ENCODE measurements at regions not wholly inside any gene's neighbourhood (a gene's known extent, or its start where the extent isn't known, plus 50 kb on each side); places are given as distances from the start of the nearest gene placed in this dataset.

GRCh38 chr14:99347561-99347960, 75.6 kb upstream of the BCL11B start:
- no peak for DNase-seq (ENCODE audit: low read depth)

- no peak for DNase-seq (ENCODE audit: low read depth)
These were observed 74.6 kb upstream of the BCL11B start for GRCh38 chr14:99346470-99347080.

- no peak for DNase-seq (ENCODE audit: low read depth)
These were observed 73.5 kb upstream of the BCL11B start for GRCh38 chr14:99345472-99345871.

- DNase-seq (ENCODE audit: low read depth) = no peak
These were observed 72.2 kb upstream of the BCL11B start for GRCh38 chr14:99344051-99344758.

GRCh38 chr14:99342906-99343305, 70.9 kb upstream of the BCL11B start:
- DNase-seq (ENCODE audit: low read depth) = no peak

GRCh38 chr14:99342204-99342603, 70.2 kb upstream of the BCL11B start:
- DNase-seq (ENCODE audit: low read depth) = no peak

- no peak for DNase-seq (ENCODE audit: low read depth)
These were observed 67.6 kb upstream of the BCL11B start for GRCh38 chr14:99339551-99339950.

GRCh38 chr14:99338313-99338712, 66.3 kb upstream of the BCL11B start:
- no peak for DNase-seq (ENCODE audit: low read depth)

GRCh38 chr14:99333841-99334635, 62.0 kb upstream of the BCL11B start:
- no peak for DNase-seq (ENCODE audit: low read depth)

- no peak for DNase-seq (ENCODE audit: low read depth)
These were observed 61.2 kb upstream of the BCL11B start for GRCh38 chr14:99333214-99333613.

- DNase-seq (ENCODE audit: low read depth) = no peak
These were observed 59.8 kb upstream of the BCL11B start for GRCh38 chr14:99331811-99332210.

GRCh38 chr14:99330316-99331240, 58.6 kb upstream of the BCL11B start:
- no peak for DNase-seq (ENCODE audit: low read depth)

GRCh38 chr14:99329711-99330315, 57.8 kb upstream of the BCL11B start:
- no peak for DNase-seq (ENCODE audit: low read depth)

GRCh38 chr14:99327458-99328250, 55.7 kb upstream of the BCL11B start:
- no peak for DNase-seq (ENCODE audit: low read depth)

GRCh38 chr14:99327050-99327449, 55.1 kb upstream of the BCL11B start:
- no peak for DNase-seq (ENCODE audit: low read depth)

- no peak for DNase-seq (ENCODE audit: low read depth)
These were observed 54.2 kb upstream of the BCL11B start for GRCh38 chr14:99326041-99326710.

- DNase-seq (ENCODE audit: low read depth) = no peak
These were observed 53.6 kb upstream of the BCL11B start for GRCh38 chr14:99325591-99325990.

- no peak for DNase-seq (ENCODE audit: low read depth)
These were observed 53.0 kb upstream of the BCL11B start for GRCh38 chr14:99325016-99325415.

GRCh38 chr14:99324291-99324690, 52.3 kb upstream of the BCL11B start:
- no peak for DNase-seq (ENCODE audit: low read depth)

Data from LHCN-M2 (cell line).